Activated naive CD8-positive, alpha-beta T cell (primary cell): ENCODE measurements at regions not wholly inside any gene's neighbourhood (a gene's known extent, or its start where the extent isn't known, plus 50 kb on each side); places are given as distances from the start of the nearest gene placed in this dataset.

Experiments
- H3K27ac Mint-ChIP-seq: one replicate; pipeline ENCODE4 v1.8.0; 2021; ENCODE audit warnings: mixed read lengths
- H3K27me3 Mint-ChIP-seq: one replicate; pipeline ENCODE4 v1.8.0; 2021; ENCODE audit warnings: mixed read lengths
- H3K36me3 Mint-ChIP-seq: one replicate; pipeline ENCODE4 v1.8.0; 2021; ENCODE audit warnings: mixed read lengths
- H3K4me1 Mint-ChIP-seq: one replicate; pipeline ENCODE4 v1.8.0; 2021; ENCODE audit warnings: low read depth, mixed read lengths
- H3K4me3 Mint-ChIP-seq: one replicate; pipeline ENCODE4 v1.8.0; 2021; ENCODE audit warnings: mild to moderate bottlenecking, mixed read lengths
- H3K9me3 Mint-ChIP-seq: one replicate; pipeline ENCODE4 v1.8.0; 2021; ENCODE audit warnings: low read depth, mixed read lengths

- H3K27me3 Mint-ChIP-seq, result no peaks in the 10 kb centered on the region
- H3K27ac Mint-ChIP-seq, result no peak overlapping the region
- H3K4me1 Mint-ChIP-seq, result no peaks in the 10 kb centered on the region
- H3K36me3 Mint-ChIP-seq, result no peaks in the 10 kb centered on the region
- H3K9me3 Mint-ChIP-seq, result no peaks in the 10 kb centered on the region
- no peak overlapping the region for H3K4me3 Mint-ChIP-seq
Observed at GRCh38 chr1:53378061-53378460, 50.2 kb upstream of the LRP8 start.

- Mint-ChIP-seq H3K9me3 (no peaks in the 10 kb centered on the region), H3K4me1 (no peaks in the 10 kb centered on the region), H3K27ac (no peak overlapping the region), H3K4me3 (no peak overlapping the region), H3K36me3 (no peaks in the 10 kb centered on the region), H3K27me3 (no peaks in the 10 kb centered on the region)
Observed at GRCh38 chr1:53378932-53379661, 51.2 kb upstream of the LRP8 start.

GRCh38 chr1:53379662-53380002 lies 51.8 kb upstream of the LRP8 start:
- no peaks in the 10 kb centered on the region for H3K4me1 Mint-ChIP-seq
- no peak overlapping the region for H3K27ac Mint-ChIP-seq
- H3K4me3 Mint-ChIP-seq, result no peak overlapping the region
- H3K27me3 Mint-ChIP-seq, result no peaks in the 10 kb centered on the region
- no peaks in the 10 kb centered on the region for H3K9me3 Mint-ChIP-seq
- H3K36me3 Mint-ChIP-seq, result no peaks in the 10 kb centered on the region

GRCh38 chr1:53380296-53380695 lies 52.4 kb upstream of the LRP8 start:
- Mint-ChIP-seq H3K9me3 (no peaks in the 10 kb centered on the region), H3K27me3 (no peaks in the 10 kb centered on the region)

GRCh38 chr1:53381790-53382401 lies 54.0 kb upstream of the LRP8 start:
- Mint-ChIP-seq H3K9me3 (no peaks in the 10 kb centered on the region), H3K4me1 (peaks cover 5% of the 10 kb centered on the region), H3K4me3 (no peak overlapping the region), H3K27me3 (no peaks in the 10 kb centered on the region), H3K36me3 (no peaks in the 10 kb centered on the region), H3K27ac (no peak overlapping the region)

More at GRCh38 chr1:53380296-53380695, 52.4 kb upstream of the LRP8 start:
- H3K36me3 Mint-ChIP-seq, result no peaks in the 10 kb centered on the region
- no peak overlapping the region for H3K27ac Mint-ChIP-seq
- no peak overlapping the region for H3K4me3 Mint-ChIP-seq
- H3K4me1 Mint-ChIP-seq, result no peaks in the 10 kb centered on the region

- H3K27ac Mint-ChIP-seq, result no peak overlapping the region
- peaks cover 5% of the 10 kb centered on the region for H3K4me1 Mint-ChIP-seq
- H3K27me3 Mint-ChIP-seq, result no peaks in the 10 kb centered on the region
- peaks cover 3% of the 10 kb centered on the region for H3K9me3 Mint-ChIP-seq
- H3K36me3 Mint-ChIP-seq, result peaks cover 2% of the 10 kb centered on the region
- no peak overlapping the region for H3K4me3 Mint-ChIP-seq
Observed at GRCh38 chr1:53383136-53383870, 55.4 kb upstream of the LRP8 start.

GRCh38 chr1:53384796-53385195 lies 56.9 kb upstream of the LRP8 start:
- Mint-ChIP-seq H3K4me1 (peaks cover 5% of the 10 kb centered on the region), H3K27me3 (no peaks in the 10 kb centered on the region), H3K27ac (no peak overlapping the region), H3K9me3 (peaks cover 3% of the 10 kb centered on the region), H3K4me3 (no peak overlapping the region), H3K36me3 (peaks cover 2% of the 10 kb centered on the region)

- no peak overlapping the region for H3K4me3 Mint-ChIP-seq
- H3K27ac Mint-ChIP-seq, result no peak overlapping the region
- peaks cover 3% of the 10 kb centered on the region for H3K9me3 Mint-ChIP-seq
- H3K4me1 Mint-ChIP-seq, result peaks cover 5% of the 10 kb centered on the region
- H3K36me3 Mint-ChIP-seq, result peaks cover 2% of the 10 kb centered on the region
- no peaks in the 10 kb centered on the region for H3K27me3 Mint-ChIP-seq
Observed at GRCh38 chr1:53385276-53386225, 57.7 kb upstream of the LRP8 start.

- no peak overlapping the region for H3K4me3 Mint-ChIP-seq
- peaks cover 3% of the 10 kb centered on the region for H3K9me3 Mint-ChIP-seq
- H3K27ac Mint-ChIP-seq, result no peak overlapping the region
- peaks cover 2% of the 10 kb centered on the region for H3K36me3 Mint-ChIP-seq
- H3K4me1 Mint-ChIP-seq, result peaks cover 5% of the 10 kb centered on the region
- no peaks in the 10 kb centered on the region for H3K27me3 Mint-ChIP-seq
Observed at GRCh38 chr1:53388963-53389362, 61.1 kb upstream of the LRP8 start.

- Mint-ChIP-seq H3K27me3 (no peaks in the 10 kb centered on the region), H3K4me3 (no peak overlapping the region), H3K36me3 (peaks cover 2% of the 10 kb centered on the region), H3K9me3 (peaks cover 3% of the 10 kb centered on the region), H3K27ac (no peak overlapping the region), H3K4me1 (peaks cover 5% of the 10 kb centered on the region)
Observed at GRCh38 chr1:53390261-53390660, 62.4 kb upstream of the LRP8 start.

GRCh38 chr1:53390736-53391135 lies 62.9 kb upstream of the LRP8 start:
- no peaks in the 10 kb centered on the region for H3K27me3 Mint-ChIP-seq
- peaks cover 3% of the 10 kb centered on the region for H3K9me3 Mint-ChIP-seq
- peaks cover 5% of the 10 kb centered on the region for H3K4me1 Mint-ChIP-seq
- no peak overlapping the region for H3K4me3 Mint-ChIP-seq
- peaks cover 2% of the 10 kb centered on the region for H3K36me3 Mint-ChIP-seq
- no peak overlapping the region for H3K27ac Mint-ChIP-seq

GRCh38 chr1:53391296-53391695 lies 63.4 kb upstream of the LRP8 start:
- peaks cover 3% of the 10 kb centered on the region for H3K9me3 Mint-ChIP-seq
- no peaks in the 10 kb centered on the region for H3K27me3 Mint-ChIP-seq
- peaks cover 1% of the 10 kb centered on the region for H3K4me1 Mint-ChIP-seq
- H3K4me3 Mint-ChIP-seq, result no peak overlapping the region
- no peak overlapping the region for H3K27ac Mint-ChIP-seq
- peaks cover 2% of the 10 kb centered on the region for H3K36me3 Mint-ChIP-seq

- H3K36me3 Mint-ChIP-seq, result peaks cover 2% of the 10 kb centered on the region
- no peak overlapping the region for H3K27ac Mint-ChIP-seq
- no peak overlapping the region for H3K4me3 Mint-ChIP-seq
- no peaks in the 10 kb centered on the region for H3K27me3 Mint-ChIP-seq
- H3K4me1 Mint-ChIP-seq, result no peaks in the 10 kb centered on the region
- H3K9me3 Mint-ChIP-seq, result peaks cover 3% of the 10 kb centered on the region
Observed at GRCh38 chr1:53391982-53392381, 64.1 kb upstream of the LRP8 start.

- H3K9me3 Mint-ChIP-seq, result no peaks in the 10 kb centered on the region
- H3K36me3 Mint-ChIP-seq, result no peaks in the 10 kb centered on the region
- H3K27me3 Mint-ChIP-seq, result no peaks in the 10 kb centered on the region
- no peak overlapping the region for H3K27ac Mint-ChIP-seq
- H3K4me3 Mint-ChIP-seq, result no peak overlapping the region
- no peaks in the 10 kb centered on the region for H3K4me1 Mint-ChIP-seq
Observed at GRCh38 chr1:53392460-53392859, 64.6 kb upstream of the LRP8 start.
